ENCODE measurements at regions not wholly inside any gene's neighbourhood (a gene's known extent, or its start where the extent isn't known, plus 50 kb on each side); places are given as distances from the start of the nearest gene placed in this dataset.
"Not testable (repeated sequence)": the region's sequence is repeated elsewhere in the genome, so short reads cannot be mapped to it uniquely, and the experiment has no call there.

DNA sequence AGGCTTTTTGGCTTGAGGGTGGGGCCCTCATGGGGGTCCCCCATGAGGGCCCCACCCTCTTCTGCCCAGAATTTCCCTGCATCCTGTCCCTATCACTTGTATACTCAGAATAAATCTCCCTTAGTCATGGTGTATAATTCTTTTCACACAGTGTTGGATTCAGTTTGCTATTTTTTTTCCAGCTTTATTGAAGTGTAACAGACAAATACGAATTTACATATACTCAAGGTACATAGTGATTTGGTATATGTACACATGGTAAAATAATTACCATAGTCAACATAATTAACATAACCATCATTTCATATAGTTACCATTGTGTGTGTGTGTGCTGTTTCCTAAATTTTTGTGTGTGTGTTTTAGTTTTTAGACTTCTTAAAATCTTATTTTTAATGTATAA is 289.4 kb downstream of the CNTNAP3B start:
- not testable (repeated sequence) for H3K4me1 Mint-ChIP-seq, ATAC-seq

DNA sequence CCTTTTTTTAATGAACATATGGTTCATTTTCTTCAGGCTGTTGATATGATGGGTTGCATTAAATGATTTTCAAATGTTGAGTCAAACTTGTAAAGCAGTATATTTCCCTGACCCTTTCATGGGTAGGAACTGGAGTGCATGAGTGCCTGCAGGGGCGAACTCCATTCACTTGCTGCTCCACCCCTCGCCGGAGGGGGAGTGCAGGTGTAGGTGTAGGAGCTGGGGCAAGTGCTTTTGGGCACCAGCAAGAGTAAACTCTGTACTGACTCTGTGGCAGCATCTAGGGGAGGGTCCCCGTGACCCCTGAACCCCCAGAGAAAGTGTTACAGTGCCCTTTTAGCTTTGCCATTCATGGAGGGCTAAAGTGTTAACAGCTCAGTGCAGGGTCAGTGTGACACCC is 290.3 kb downstream of the CNTNAP3B start:
- DNase-seq (ENCODE audit: low spot score in 2 of 2); H3K4me1 Mint-ChIP-seq; H3K4me3 Mint-ChIP-seq; H3K27ac Mint-ChIP-seq; H3K9me3 Mint-ChIP-seq; H3K36me3 Mint-ChIP-seq: not testable (repeated sequence)
- ATAC-seq: peak; percentile 27

More for the DNA sequence above, 289.4 kb downstream of the CNTNAP3B start:
- DNase-seq (ENCODE audit: low spot score in 2 of 2); H3K4me3 Mint-ChIP-seq; H3K36me3 Mint-ChIP-seq; H3K9me3 Mint-ChIP-seq; H3K27ac Mint-ChIP-seq: not testable (repeated sequence)

DNA sequence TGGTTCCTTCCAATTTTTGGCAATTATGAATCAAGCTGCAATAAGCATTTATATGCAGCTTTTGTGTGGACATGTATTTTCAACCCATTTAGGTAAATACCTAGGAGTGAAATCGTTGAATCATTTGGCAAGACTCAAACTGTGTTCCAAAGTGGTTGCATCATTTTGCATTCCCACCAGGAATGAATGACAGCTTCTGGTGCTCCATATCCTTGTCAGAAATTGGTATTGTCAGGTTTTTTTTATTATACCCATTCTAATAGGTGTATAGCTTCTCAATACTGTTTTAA is 290.7 kb downstream of the CNTNAP3B start:
- not testable (repeated sequence) for H3K27ac Mint-ChIP-seq; H3K4me3 Mint-ChIP-seq; H3K4me1 Mint-ChIP-seq; DNase-seq (ENCODE audit: low spot score in 2 of 2); ATAC-seq; H3K9me3 Mint-ChIP-seq; H3K36me3 Mint-ChIP-seq

DNA sequence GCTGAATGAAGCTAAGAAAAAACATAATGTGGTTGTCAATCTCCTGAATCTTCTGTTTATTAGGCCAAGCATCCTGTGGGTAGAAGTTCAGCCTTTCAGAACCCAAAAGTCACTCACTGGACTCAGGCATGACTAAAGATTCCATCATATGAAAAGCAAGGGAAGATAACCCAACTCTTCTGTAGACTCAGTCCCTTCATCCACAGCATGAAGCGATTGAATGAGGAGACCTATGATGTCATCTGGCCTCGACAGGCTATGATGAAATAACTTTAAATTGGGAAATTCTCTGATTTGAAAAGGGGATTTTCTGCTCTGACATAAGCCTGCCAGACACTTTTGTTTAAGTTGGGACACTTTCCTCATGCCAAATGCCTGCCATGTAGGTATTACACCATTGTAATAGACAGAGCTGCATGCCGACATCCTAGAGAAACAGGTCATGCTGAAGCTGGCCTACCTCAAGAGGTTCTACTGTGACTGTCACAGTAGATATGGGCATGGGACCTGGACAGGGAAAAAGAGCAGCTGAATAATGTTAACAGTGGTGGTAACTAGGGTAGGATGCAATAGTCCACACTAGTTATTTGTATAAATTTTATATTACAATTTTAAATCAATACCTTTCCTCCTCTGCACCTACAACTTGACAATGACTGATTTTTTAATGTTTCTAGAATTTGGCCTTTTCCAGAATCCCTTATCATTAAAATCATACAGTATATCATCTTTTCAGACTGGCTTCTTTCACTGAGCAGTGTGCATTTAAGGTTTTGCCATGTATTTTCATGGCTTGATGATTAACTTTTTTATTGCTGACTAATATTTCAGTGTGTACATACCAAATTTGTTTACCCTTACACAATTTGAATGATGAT is 291.3 kb downstream of the CNTNAP3B start:
- not testable (repeated sequence) for DNase-seq (ENCODE audit: low spot score in 2 of 2); H3K36me3 Mint-ChIP-seq; H3K4me3 Mint-ChIP-seq; ATAC-seq; H3K9me3 Mint-ChIP-seq; H3K27ac Mint-ChIP-seq; H3K4me1 Mint-ChIP-seq

DNA sequence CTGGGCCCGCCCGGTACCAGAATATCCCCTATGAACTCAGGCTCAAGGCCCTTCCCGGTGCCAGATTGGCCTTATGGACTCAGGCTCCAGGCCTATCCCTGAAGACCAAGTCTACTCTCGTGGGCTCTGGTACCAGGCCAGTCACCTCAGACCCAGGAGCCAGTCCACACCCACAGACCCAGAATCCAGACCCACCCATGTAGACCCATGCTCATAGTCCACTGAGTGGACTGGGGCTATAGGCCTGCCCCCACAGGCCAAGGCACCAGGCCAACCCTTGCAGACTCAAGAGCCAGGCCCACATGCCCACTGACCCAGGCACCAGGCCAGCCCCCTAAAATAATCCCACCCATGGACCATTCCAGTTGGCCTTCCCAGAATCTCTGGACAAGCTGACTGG is 296.1 kb downstream of the CNTNAP3B start:
- not testable (repeated sequence) for H3K9me3 Mint-ChIP-seq; H3K36me3 Mint-ChIP-seq; H3K27ac Mint-ChIP-seq; H3K4me1 Mint-ChIP-seq; DNase-seq (ENCODE audit: low spot score in 2 of 2); H3K4me3 Mint-ChIP-seq
- peak; percentile 26 for ATAC-seq

DNA sequence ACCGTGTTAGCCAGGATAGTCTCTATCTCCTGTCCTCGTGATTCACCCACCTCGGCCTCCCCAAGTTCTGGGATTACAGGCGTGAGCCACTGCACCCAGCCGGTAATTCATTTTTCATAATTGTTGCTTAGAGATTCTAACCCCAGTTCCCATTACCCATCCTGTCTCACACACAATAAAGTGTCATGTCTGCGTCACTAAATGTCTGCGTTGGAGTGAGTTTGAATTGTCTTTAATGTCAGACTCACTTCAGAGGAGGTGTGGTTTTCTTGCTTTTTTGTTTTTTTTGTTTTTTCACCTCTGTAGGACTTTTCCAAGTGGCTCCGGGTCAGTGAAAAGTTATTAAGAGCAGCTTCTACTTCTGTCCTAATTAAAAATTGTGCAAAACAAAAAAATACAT is 304.5 kb downstream of the CNTNAP3B start:
- DNase-seq (ENCODE audit: low spot score in 2 of 2); ATAC-seq: not testable (repeated sequence)

DNA sequence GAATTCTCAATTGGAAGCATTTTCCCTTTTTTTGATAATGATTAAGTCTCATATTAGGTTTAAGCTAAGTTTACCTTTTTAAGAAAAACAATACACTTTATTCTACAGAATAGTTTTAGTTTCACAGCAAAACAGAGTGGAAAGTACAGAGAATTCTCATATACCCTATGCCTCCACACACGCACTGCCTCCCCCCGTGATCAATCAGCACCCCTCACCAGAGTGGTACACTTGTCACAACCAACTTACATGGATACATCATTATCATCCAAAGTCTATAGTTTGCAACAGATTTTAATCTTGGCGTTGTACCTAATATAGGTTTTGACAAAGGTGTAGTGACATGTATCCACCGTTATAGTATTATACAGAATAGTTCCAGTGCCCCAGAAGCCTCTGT is 326.5 kb downstream of the CNTNAP3B start:
- DNase-seq (ENCODE audit: low spot score in 2 of 2); ATAC-seq; H3K4me1 Mint-ChIP-seq; H3K27ac Mint-ChIP-seq; H3K36me3 Mint-ChIP-seq; H3K9me3 Mint-ChIP-seq; H3K4me3 Mint-ChIP-seq: not testable (repeated sequence)

More for the DNA sequence above, 304.5 kb downstream of the CNTNAP3B start:
- not testable (repeated sequence) for H3K4me1 Mint-ChIP-seq, H3K36me3 Mint-ChIP-seq, H3K9me3 Mint-ChIP-seq, H3K4me3 Mint-ChIP-seq, H3K27ac Mint-ChIP-seq

DNA sequence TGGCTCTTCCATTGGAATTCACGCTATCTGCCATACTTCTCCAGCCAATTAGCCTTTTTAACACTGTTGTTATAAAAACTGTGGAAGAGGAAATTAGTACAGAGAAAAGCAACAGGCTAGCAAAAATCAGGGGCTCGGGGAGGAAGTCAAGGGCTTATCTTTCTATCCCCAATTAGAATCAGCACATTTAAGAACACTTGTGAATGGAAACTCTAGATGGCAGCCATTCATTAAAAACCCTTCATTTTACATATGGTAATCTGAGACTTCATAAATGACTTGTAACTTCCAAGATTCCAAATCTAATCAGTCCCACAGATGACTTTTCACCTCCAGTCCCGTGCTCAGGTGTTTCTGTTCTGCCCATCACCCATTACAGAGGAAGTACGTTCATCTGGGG is 330.5 kb downstream of the CNTNAP3B start:
- H3K4me1 Mint-ChIP-seq; H3K27ac Mint-ChIP-seq; ATAC-seq; DNase-seq (ENCODE audit: low spot score in 2 of 2); H3K36me3 Mint-ChIP-seq; H3K9me3 Mint-ChIP-seq; H3K4me3 Mint-ChIP-seq: not testable (repeated sequence)

DNA sequence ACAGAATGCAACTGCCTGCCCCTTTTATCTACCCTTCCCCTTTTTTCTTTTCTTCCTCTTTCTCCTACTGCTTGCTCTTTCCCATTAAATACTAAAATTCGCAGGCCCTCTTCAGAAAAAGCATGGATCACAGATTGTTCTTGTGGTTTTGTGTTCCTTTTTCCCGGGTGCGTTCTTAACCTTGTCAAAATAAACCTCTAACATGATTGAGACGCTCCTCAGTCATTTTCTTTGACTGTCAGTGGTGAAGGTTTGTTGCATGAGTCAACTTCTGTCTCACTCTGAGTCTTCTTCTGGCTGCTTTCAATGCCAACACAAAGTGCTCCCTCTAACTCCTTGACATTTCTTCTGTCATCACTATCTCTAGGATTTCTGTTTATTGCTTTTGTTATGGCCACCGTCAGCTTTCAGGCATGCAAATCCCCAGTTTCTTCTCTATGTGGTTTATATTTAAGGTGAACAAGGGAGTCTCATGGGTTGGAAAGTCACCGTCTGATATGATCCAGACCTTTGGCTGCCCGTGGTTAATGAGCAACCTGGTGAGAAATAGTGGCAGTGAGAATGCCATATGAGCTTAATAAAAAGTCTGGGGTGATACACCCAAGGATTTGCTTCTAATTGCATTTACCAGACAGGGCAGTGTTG is 338.4 kb downstream of the CNTNAP3B start:
- not testable (repeated sequence) for H3K4me3 Mint-ChIP-seq; H3K27ac Mint-ChIP-seq; H3K9me3 Mint-ChIP-seq; H3K36me3 Mint-ChIP-seq; H3K4me1 Mint-ChIP-seq; DNase-seq (ENCODE audit: low spot score in 2 of 2)
- ATAC-seq: peak; percentile 20

DNA sequence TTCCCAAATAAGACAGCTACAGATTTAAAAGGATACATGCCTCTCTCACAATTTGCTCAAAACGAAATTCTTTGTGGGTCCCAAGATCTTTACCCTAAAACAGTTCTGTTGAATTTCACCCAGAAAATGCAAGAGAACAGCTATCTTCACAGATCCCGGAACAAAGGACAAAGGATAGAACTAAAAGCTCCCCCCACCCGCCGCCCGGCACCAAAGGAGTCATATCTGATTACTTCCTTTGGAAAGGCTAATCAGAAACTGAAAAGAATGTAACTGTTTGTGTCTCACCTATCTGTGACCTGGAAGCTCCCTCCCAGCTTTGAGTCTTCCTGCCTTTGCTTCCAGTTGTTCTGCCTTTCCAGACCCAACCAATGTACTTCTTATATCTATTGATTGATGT is 339.2 kb downstream of the CNTNAP3B start:
- not testable (repeated sequence) for DNase-seq (ENCODE audit: low spot score in 2 of 2); H3K27ac Mint-ChIP-seq; H3K4me3 Mint-ChIP-seq; H3K36me3 Mint-ChIP-seq; ATAC-seq; H3K4me1 Mint-ChIP-seq; H3K9me3 Mint-ChIP-seq

DNA sequence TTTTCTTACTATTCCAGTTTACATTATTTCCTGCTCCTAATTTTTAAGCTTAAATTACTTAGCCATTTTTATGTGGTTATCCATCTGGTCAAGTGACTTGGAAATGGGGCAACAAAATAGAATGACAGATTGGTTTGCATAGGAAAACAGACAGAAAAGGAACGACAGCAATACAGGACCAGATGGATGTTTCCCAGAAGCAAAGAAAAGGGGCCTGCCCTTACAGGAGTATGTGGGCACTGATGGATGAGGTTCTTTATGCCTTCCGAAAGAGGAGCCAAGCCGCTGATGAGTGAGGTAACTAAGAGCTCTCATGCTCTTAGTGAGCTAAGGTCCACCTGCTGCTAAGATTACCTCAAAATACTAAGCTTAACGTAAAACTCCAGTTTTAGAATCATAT is 339.8 kb downstream of the CNTNAP3B start:
- H3K9me3 Mint-ChIP-seq; H3K4me3 Mint-ChIP-seq; ATAC-seq; H3K4me1 Mint-ChIP-seq; H3K36me3 Mint-ChIP-seq; H3K27ac Mint-ChIP-seq; DNase-seq (ENCODE audit: low spot score in 2 of 2): not testable (repeated sequence)

DNA sequence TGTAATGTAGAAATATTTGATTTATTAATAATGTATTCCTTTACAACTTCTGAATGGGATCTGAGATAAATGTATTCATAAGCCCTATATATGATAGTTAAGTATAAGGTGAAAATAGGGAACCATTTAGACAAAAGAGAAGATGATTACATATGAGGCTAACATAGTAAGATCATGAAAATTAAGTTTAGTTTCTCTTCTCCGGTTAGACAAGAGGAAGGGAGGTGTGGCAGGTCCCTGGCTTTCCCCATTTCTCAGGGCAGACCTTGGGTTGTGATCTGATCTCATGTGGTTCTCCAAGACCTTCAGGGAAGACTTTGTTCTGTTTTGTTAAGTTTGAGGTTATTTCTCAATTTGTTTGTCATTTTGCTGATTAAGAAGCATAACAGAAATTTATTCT is 341.3 kb downstream of the CNTNAP3B start:
- H3K27ac Mint-ChIP-seq; H3K36me3 Mint-ChIP-seq; H3K9me3 Mint-ChIP-seq; DNase-seq (ENCODE audit: low spot score in 2 of 2); H3K4me3 Mint-ChIP-seq; ATAC-seq; H3K4me1 Mint-ChIP-seq: not testable (repeated sequence)

DNA sequence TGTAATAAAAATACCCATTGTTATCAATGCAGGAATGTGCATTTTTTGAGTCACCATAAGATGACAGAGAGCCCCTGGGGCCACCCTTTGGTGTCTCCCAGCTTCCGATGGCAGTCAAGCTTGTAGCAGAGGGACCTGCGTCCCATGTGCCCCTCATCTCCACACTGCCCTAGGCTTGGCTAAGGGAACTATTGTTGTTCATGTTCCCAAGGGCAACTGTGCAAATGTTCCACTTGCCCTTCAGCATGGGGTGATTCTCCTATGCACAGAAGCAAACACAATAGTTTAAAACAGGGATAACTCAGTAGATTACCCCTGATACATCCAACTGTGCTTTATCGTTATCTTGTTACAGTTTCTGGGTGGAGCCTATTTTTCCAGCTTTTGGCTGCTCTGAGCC is 342.0 kb downstream of the CNTNAP3B start:
- H3K4me3 Mint-ChIP-seq, H3K4me1 Mint-ChIP-seq: not testable (repeated sequence)
- ATAC-seq: peak; percentile 56

DNA sequence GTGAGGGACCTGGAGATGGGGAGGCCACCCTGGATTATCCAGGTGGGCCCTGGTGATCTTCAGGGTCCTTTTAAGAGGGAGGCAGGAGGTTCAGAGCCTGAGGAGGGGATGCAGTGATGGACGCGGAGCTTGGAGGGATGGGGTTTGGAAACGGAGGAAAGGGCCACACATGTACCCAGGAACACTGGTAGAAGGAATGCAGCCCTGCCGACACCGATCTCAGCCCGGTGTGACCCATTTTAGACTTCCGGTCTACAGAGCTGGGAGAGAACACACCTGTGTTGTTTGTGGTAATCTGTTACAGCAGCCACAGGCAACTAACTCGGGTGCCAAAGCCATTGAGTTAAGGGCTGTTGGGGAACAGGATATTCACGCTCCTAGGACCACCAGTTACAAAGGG is 345.2 kb downstream of the CNTNAP3B start:
- H3K9me3 Mint-ChIP-seq; H3K4me3 Mint-ChIP-seq; H3K27ac Mint-ChIP-seq; DNase-seq (ENCODE audit: low spot score in 2 of 2); H3K36me3 Mint-ChIP-seq; H3K4me1 Mint-ChIP-seq; ATAC-seq: not testable (repeated sequence)

More for the DNA sequence above, 342.0 kb downstream of the CNTNAP3B start:
- not testable (repeated sequence) for DNase-seq (ENCODE audit: low spot score in 2 of 2); H3K9me3 Mint-ChIP-seq; H3K36me3 Mint-ChIP-seq; H3K27ac Mint-ChIP-seq

DNA sequence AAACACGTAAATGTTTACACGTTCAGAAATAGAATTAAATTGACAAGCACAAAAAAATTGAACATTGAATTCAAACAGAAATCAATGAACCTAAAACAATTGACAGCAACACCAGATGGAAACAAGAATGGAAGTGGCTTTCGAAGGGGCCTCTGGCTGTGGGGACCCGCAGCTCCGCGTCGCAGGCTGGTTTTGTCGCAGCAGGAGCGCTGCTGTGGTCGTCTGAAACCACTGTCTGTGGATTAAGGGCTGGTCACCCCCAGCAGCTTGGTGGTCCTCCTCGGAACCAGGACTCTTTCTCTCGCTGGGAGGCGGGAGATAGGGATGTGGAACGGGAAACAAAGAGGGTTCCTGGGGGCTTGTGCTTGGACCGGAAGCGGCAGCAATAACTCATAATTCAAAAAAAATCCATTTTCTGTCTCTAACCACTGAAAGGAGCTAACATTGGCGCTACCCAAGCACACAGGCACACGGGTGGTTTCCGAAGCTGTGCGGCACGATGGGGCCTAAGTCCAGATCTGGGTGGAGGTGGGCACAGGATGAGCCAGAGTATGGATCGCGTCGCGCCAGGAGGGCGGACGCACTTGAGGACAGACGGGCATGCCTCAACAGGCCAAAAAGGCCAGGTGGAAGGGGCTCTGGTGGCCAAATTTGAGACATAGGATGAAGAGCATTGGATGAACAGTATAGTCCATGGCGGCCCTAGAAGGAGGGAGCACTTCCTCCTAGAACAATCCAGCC is 346.0 kb downstream of the CNTNAP3B start:
- DNase-seq (ENCODE audit: low spot score in 2 of 2); H3K4me1 Mint-ChIP-seq; H3K9me3 Mint-ChIP-seq; H3K4me3 Mint-ChIP-seq; H3K36me3 Mint-ChIP-seq; H3K27ac Mint-ChIP-seq; ATAC-seq: not testable (repeated sequence)

DNA sequence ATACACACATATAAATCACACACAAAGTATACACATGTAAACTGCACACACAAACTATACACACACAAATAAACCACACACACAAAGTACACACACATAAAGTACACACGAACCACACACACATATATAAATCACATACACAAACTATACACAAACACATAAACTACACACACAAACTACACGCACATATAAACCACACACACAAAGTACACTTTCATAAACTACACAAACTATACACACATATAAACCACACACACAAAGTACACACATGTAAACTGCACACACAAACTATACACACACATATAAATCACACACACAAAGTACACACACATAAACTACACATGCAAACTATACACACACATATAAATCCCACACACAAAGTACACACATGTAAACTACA is 347.3 kb downstream of the CNTNAP3B start:
- not testable (repeated sequence) for H3K36me3 Mint-ChIP-seq; H3K4me3 Mint-ChIP-seq; DNase-seq (ENCODE audit: low spot score in 2 of 2)

More for the DNA sequence above, 347.3 kb downstream of the CNTNAP3B start:
- not testable (repeated sequence) for H3K9me3 Mint-ChIP-seq, H3K4me1 Mint-ChIP-seq, ATAC-seq, H3K27ac Mint-ChIP-seq

All from stimulated activated effector memory CD8-positive, alpha-beta T cell treated with anti-CD3 and anti-CD28 coated beads, Interleukin-12 subunit alpha, Interleukin-12 subunit beta, amount 100 ng/mL, for 72 hours (primary cell).